Neuronal stem cell (in vitro differentiated cells): ENCODE measurements at regions not wholly inside any gene's neighbourhood (a gene's known extent, or its start where the extent isn't known, plus 50 kb on each side); places are given as distances from the start of the nearest gene placed in this dataset.

ENCODE experiments used
- DNase-seq: peaks from one replicate; pipeline ENCODE4 v3.0.0-alpha.2; 2013; ENCODE audit warnings: low spot score
- H2AFZ ChIP-seq: one replicate; pipeline ENCODE4 v1.6.1; 2013; ENCODE audit warnings: mild to moderate bottlenecking, low read length, inconsistent platforms
- H2AK5ac ChIP-seq: 2 replicates; pipeline ENCODE4 v1.6.1; 2013; ENCODE audit warnings: low read depth, mild to moderate bottlenecking, inconsistent platforms, low read length, moderate library complexity, mixed read lengths
- H2BK120ac ChIP-seq: 2 replicates; pipeline ENCODE4 v1.6.1; 2013; ENCODE audit warnings: low read depth, mild to moderate bottlenecking, inconsistent platforms, low read length, moderate library complexity, mixed read lengths
- H2BK12ac ChIP-seq: one replicate; pipeline ENCODE4 v1.6.1; 2013; ENCODE audit warnings: low read length, inconsistent platforms
- H2BK15ac ChIP-seq: 2 replicates; pipeline ENCODE4 v1.6.1; 2013; ENCODE audit warnings: mild to moderate bottlenecking, low read length, inconsistent platforms, mixed read lengths
- H2BK5ac ChIP-seq: one replicate; pipeline ENCODE4 v1.6.1; 2013; ENCODE audit warnings: inconsistent platforms, mild to moderate bottlenecking, low read length, moderate library complexity
- H3K14ac ChIP-seq: one replicate; pipeline ENCODE4 v1.6.1; 2013; ENCODE audit warnings: low read length, inconsistent platforms
- H3K18ac ChIP-seq: 2 replicates; pipeline ENCODE4 v1.6.1; 2013; ENCODE audit warnings: low read length, inconsistent platforms
- H3K23ac ChIP-seq: 2 replicates; pipeline ENCODE4 v1.6.1; 2013; ENCODE audit warnings: low read depth, mild to moderate bottlenecking, mixed read lengths, low read length, inconsistent platforms; ENCODE audit not compliant: poor library complexity
- H3K27ac ChIP-seq: replicated peaks from 3 replicates; pipeline ENCODE4 v1.5.1; 2013; ENCODE audit warnings: low read length, inconsistent platforms
- H3K27me3 ChIP-seq, 3 experiments: 2 replicates each; pipeline ENCODE4 v1.6.1; 2013; ENCODE audit warnings: low read length in 3 of 3, mild to moderate bottlenecking in 2 of 3, inconsistent platforms in 1 of 3, low read depth in 1 of 3, mixed read lengths in 1 of 3, moderate library complexity in 1 of 3; ENCODE audit not compliant: control insufficient read depth in 3 of 3, insufficient read depth in 3 of 3
- H3K36me3 ChIP-seq, 2 donors: replicated peaks in 1 of 2; 2 replicates each; pipeline ENCODE4 v1.6.1; 2013; ENCODE audit warnings: low read length in 2 of 2; ENCODE audit not compliant: control insufficient read depth in 2 of 2, insufficient read depth in 2 of 2
- H3K4ac ChIP-seq: 2 replicates; pipeline ENCODE4 v1.6.1; 2013; ENCODE audit warnings: inconsistent platforms, mild to moderate bottlenecking, low read length, moderate library complexity
- H3K4me1 ChIP-seq, 2 donors: 1 replicate in 1 of 2; 2 replicates in 1 of 2; pipeline ENCODE4 v1.6.1; 2013; ENCODE audit warnings: low read length in 2 of 2, low read depth in 1 of 2; ENCODE audit not compliant: control insufficient read depth in 2 of 2, insufficient read depth in 1 of 2
- H3K4me2 ChIP-seq: one replicate; pipeline ENCODE4 v1.6.1; 2013; ENCODE audit warnings: mild to moderate bottlenecking, low read length, inconsistent platforms; ENCODE audit not compliant: insufficient read depth, poor library complexity, severe bottlenecking
- H3K4me3 ChIP-seq, 2 donors: 2 replicates each; pipeline ENCODE4 v1.5.1; 2013; ENCODE audit warnings: low read length in 2 of 2, mild to moderate bottlenecking in 2 of 2, inconsistent platforms in 1 of 2, moderate library complexity in 1 of 2
- H3K79me1 ChIP-seq: one replicate; pipeline ENCODE4 v1.6.1; 2013; ENCODE audit warnings: low read depth, mild to moderate bottlenecking, inconsistent platforms, low read length, moderate library complexity
- H3K9ac ChIP-seq: one replicate; pipeline ENCODE4 v1.6.1; 2013; ENCODE audit warnings: mild to moderate bottlenecking, low read depth, low read length, inconsistent platforms; ENCODE audit not compliant: poor library complexity
- H3K9me3 ChIP-seq, 2 donors: replicated peaks in 1 of 2; 2 replicates each; pipeline versions ENCODE3 to v1.6.1; 2013; ENCODE audit warnings: low read length in 2 of 2, mild to moderate bottlenecking in 2 of 2, inconsistent platforms in 1 of 2, low read depth in 1 of 2, mixed read lengths in 1 of 2, moderate library complexity in 1 of 2; ENCODE audit not compliant: control insufficient read depth in 2 of 2, insufficient read depth in 1 of 2
- H4K8ac ChIP-seq: one replicate; pipeline ENCODE4 v1.6.1; 2013; ENCODE audit warnings: low read depth, mild to moderate bottlenecking, inconsistent platforms, low read length, moderate library complexity
- H4K91ac ChIP-seq: one replicate; pipeline ENCODE4 v1.6.1; 2013; ENCODE audit warnings: low read length, low read depth, mild to moderate bottlenecking, inconsistent platforms; ENCODE audit not compliant: poor library complexity
- WGBS, 2 donors: extraction: QIAGEN DNeasy Blood & Tissue Kit; methylation state at CpG; one replicate each; pipeline ENCODE4 v1.1.7; 2013; ENCODE audit warnings: missing lambda C conversion rate in 2 of 2, mixed read lengths in 1 of 2; ENCODE audit not compliant: insufficient read length in 2 of 2, insufficient replicate concordance in 1 of 2; ENCODE audit errors: extremely low coverage in 2 of 2; 5-methylcytosine and 5-hydroxymethylcytosine counted together

GRCh38 chr17:74055508-74056160 is 147.8 kb upstream of the RPL38 start:
- Histone ChIP-seq H3K4ac (no peak overlapping the region), H2AK5ac (peak overlapping the region; percentile 44), H3K9ac (no peak overlapping the region), H3K79me1 (no peaks in the 10 kb centered on the region), H3K27me3 (peaks cover 0 to 12% (median 0%) of the 10 kb centered on the region in 3 experiments), H3K4me1 (peaks cover 0 to 9% of the 10 kb centered on the region in 2 donors), H3K9me3 (peaks cover 0 to 2% of the 10 kb centered on the region in 2 donors), H4K8ac (no peak overlapping the region), H4K91ac (no peak overlapping the region), H2BK5ac (no peak overlapping the region), H3K14ac (no peak overlapping the region), H3K27ac (no peak overlapping the region), H2BK120ac (no peak overlapping the region), H3K4me3 (no peak overlapping the region), H2BK12ac (peak overlapping the region; percentile 2), H3K23ac (no peak overlapping the region), H3K4me2 (peak overlapping the region; percentile 28), H2AFZ (no peak overlapping the region), H3K36me3 (no peaks in the 10 kb centered on the region), H2BK15ac (peak overlapping the region; percentile 0), H3K18ac (peak overlapping the region; percentile 79)
- no peak for DNase-seq
- WGBS, 2 donors: no CpG with 5 or more reads among the region's 11 CpGs

GRCh38 chr17:74059479-74060240 is 143.8 kb upstream of the RPL38 start:
- H3K9me3 ChIP-seq: peaks cover 0 to 2% of the 10 kb centered on the region in 2 donors
- H3K27me3 ChIP-seq: no peaks in the 10 kb centered on the region
- H3K23ac ChIP-seq: no peak overlapping the region
- no peak overlapping the region for H2AFZ ChIP-seq
- H2BK120ac ChIP-seq: no peak overlapping the region
- H3K4me1 ChIP-seq: peaks cover 0 to 7% of the 10 kb centered on the region in 2 donors
- H3K4me2 ChIP-seq: no peak overlapping the region
- H3K9ac ChIP-seq: no peak overlapping the region
- H3K27ac ChIP-seq: no peak overlapping the region
- H2AK5ac ChIP-seq: no peak overlapping the region
- no peak for DNase-seq
- H3K18ac ChIP-seq: peak overlapping the region; percentile 67
- no peak overlapping the region for H2BK15ac ChIP-seq
- no peak overlapping the region for H4K91ac ChIP-seq
- no CpG with 5 or more reads among the region's 4 CpGs for WGBS, 2 donors
- H3K14ac ChIP-seq: no peak overlapping the region
- H2BK12ac ChIP-seq: no peak overlapping the region
- no peak overlapping the region for H3K4me3 ChIP-seq
- no peaks in the 10 kb centered on the region for H3K79me1 ChIP-seq
- H2BK5ac ChIP-seq: no peak overlapping the region
- H3K4ac ChIP-seq: no peak overlapping the region
- no peaks in the 10 kb centered on the region for H3K36me3 ChIP-seq
- H4K8ac ChIP-seq: no peak overlapping the region

- no peak for DNase-seq
- no CpG with 5 or more reads among the region's 5 CpGs for WGBS, 2 donors
- Histone ChIP-seq H3K9ac (no peak overlapping the region), H4K91ac (no peak overlapping the region), H3K14ac (no peak overlapping the region), H2BK15ac (no peak overlapping the region), H3K9me3 (peaks cover 0 to under 1% of the 10 kb centered on the region in 2 donors), H3K27ac (no peak overlapping the region), H3K79me1 (no peaks in the 10 kb centered on the region), H3K36me3 (no peaks in the 10 kb centered on the region), H2BK5ac (no peak overlapping the region), H2AK5ac (no peak overlapping the region), H2AFZ (no peak overlapping the region), H3K4me1 (peaks cover 0 to 3% of the 10 kb centered on the region in 2 donors), H3K18ac (no peak overlapping the region), H4K8ac (no peak overlapping the region), H3K23ac (no peak overlapping the region), H2BK12ac (no peak overlapping the region), H3K27me3 (no peaks in the 10 kb centered on the region), H2BK120ac (no peak overlapping the region), H3K4ac (no peak overlapping the region), H3K4me2 (no peak overlapping the region), H3K4me3 (no peak overlapping the region)
These were observed 141.7 kb upstream of the RPL38 start for GRCh38 chr17:74061758-74062157.

GRCh38 chr17:74062234-74062633 is 141.2 kb upstream of the RPL38 start:
- Histone ChIP-seq H3K4me3 (no peak overlapping the region), H3K27ac (no peak overlapping the region), H3K9me3 (no peaks in the 10 kb centered on the region), H2AK5ac (no peak overlapping the region), H3K4ac (no peak overlapping the region), H2BK12ac (no peak overlapping the region), H2AFZ (no peak overlapping the region), H3K14ac (no peak overlapping the region), H3K79me1 (no peaks in the 10 kb centered on the region), H3K27me3 (no peaks in the 10 kb centered on the region), H3K36me3 (no peaks in the 10 kb centered on the region), H2BK120ac (no peak overlapping the region), H3K4me2 (no peak overlapping the region), H4K91ac (no peak overlapping the region), H2BK15ac (no peak overlapping the region), H3K18ac (no peak overlapping the region), H3K23ac (no peak overlapping the region), H2BK5ac (no peak overlapping the region), H3K9ac (no peak overlapping the region), H4K8ac (no peak overlapping the region), H3K4me1 (peaks cover 0 to 3% of the 10 kb centered on the region in 2 donors)
- no CpG with 5 or more reads among the region's 3 CpGs for WGBS, 2 donors
- DNase-seq: no peak
